ENCODE measurements at regions not wholly inside any gene's neighbourhood (a gene's known extent, or its start where the extent isn't known, plus 50 kb on each side); places are given as distances from the start of the nearest gene placed in this dataset.
"Not testable (repeated sequence)": the region's sequence is repeated elsewhere in the genome, so short reads cannot be mapped to it uniquely, and the experiment has no call there.

- H3K27me3 ChIP-seq (ENCODE audit: control insufficient read depth in 2 of 2, insufficient read depth in 2 of 2, low read length in 2 of 2), result no peaks in the 10 kb centered on the region
Observed at GRCh38 chr5:85340790-85341189, 956.1 kb upstream of the EDIL3 start.

GRCh38 chr5:85345818-85346217, 961.1 kb upstream of the EDIL3 start:
- no peaks in the 10 kb centered on the region for H3K27me3 ChIP-seq (ENCODE audit: control insufficient read depth in 2 of 2, insufficient read depth in 2 of 2, low read length in 2 of 2)
- no peaks in the 10 kb centered on the region for H3K4me1 ChIP-seq (ENCODE audit: control insufficient read depth in 2 of 2, insufficient read depth in 2 of 2, low read length in 2 of 2)
- H3K9ac ChIP-seq (ENCODE audit: low read depth in 1 of 2, low read length in 2 of 2), result no peak overlapping the region
- no peak overlapping the region for H3K27ac ChIP-seq (ENCODE audit: low read depth in 2 of 2, low read length in 2 of 2)
- no peaks in the 10 kb centered on the region for H3K36me3 ChIP-seq (ENCODE audit: control insufficient read depth in 2 of 2, insufficient read depth in 2 of 2, low read length in 2 of 2)
- no peaks in the 10 kb centered on the region for H3K9me3 ChIP-seq (ENCODE audit: control insufficient read depth in 2 of 2, low read length in 2 of 2)
- no peak overlapping the region for H3K4me3 ChIP-seq (ENCODE audit: low read length in 2 of 2)

More at GRCh38 chr5:85340790-85341189, 956.1 kb upstream of the EDIL3 start:
- Histone ChIP-seq H3K9ac (ENCODE audit: low read depth in 1 of 2, low read length in 2 of 2) (no peak overlapping the region), H3K27ac (ENCODE audit: low read depth in 2 of 2, low read length in 2 of 2) (no peak overlapping the region), H3K9me3 (ENCODE audit: control insufficient read depth in 2 of 2, low read length in 2 of 2) (no peaks in the 10 kb centered on the region), H3K4me3 (ENCODE audit: low read length in 2 of 2) (no peak overlapping the region), H3K4me1 (ENCODE audit: control insufficient read depth in 2 of 2, insufficient read depth in 2 of 2, low read length in 2 of 2) (no peaks in the 10 kb centered on the region), H3K36me3 (ENCODE audit: control insufficient read depth in 2 of 2, insufficient read depth in 2 of 2, low read length in 2 of 2) (no peaks in the 10 kb centered on the region)

- Histone ChIP-seq H3K27ac (ENCODE audit: low read depth in 2 of 2, low read length in 2 of 2) (no peak overlapping the region), H3K9me3 (ENCODE audit: control insufficient read depth in 2 of 2, low read length in 2 of 2) (no peaks in the 10 kb centered on the region), H3K36me3 (ENCODE audit: control insufficient read depth in 2 of 2, insufficient read depth in 2 of 2, low read length in 2 of 2) (no peaks in the 10 kb centered on the region), H3K27me3 (ENCODE audit: control insufficient read depth in 2 of 2, insufficient read depth in 2 of 2, low read length in 2 of 2) (no peaks in the 10 kb centered on the region), H3K9ac (ENCODE audit: low read depth in 1 of 2, low read length in 2 of 2) (no peak overlapping the region), H3K4me1 (ENCODE audit: control insufficient read depth in 2 of 2, insufficient read depth in 2 of 2, low read length in 2 of 2) (no peaks in the 10 kb centered on the region), H3K4me3 (ENCODE audit: low read length in 2 of 2) (no peak overlapping the region)
Observed at GRCh38 chr5:85357309-85357708, 972.6 kb upstream of the EDIL3 start.

DNA sequence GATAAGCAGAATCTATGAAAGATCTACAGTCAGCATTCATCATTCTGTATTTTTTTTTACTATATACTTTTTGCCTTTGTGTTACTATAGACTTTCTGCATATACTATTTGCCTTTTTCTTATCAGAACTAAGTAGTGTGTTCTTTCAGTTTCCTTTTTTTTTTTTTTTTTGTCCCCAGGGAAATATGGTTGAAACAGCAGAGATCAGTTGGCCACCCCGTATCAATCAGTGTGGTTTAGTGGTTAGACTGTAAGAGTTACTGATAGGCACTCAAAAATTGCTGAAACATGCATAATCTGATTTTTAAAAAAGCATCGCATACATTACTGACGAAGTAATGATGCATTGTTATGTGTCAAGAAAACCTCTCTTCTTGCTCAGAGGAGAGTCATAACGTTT, 990.8 kb upstream of the EDIL3 start:
- no peaks in the 10 kb centered on the region for H3K27me3 ChIP-seq (ENCODE audit: control insufficient read depth in 2 of 2, insufficient read depth in 2 of 2, low read length in 2 of 2)
- no peak overlapping the region for H3K27ac ChIP-seq (ENCODE audit: low read depth in 2 of 2, low read length in 2 of 2)
- no peak overlapping the region for H3K4me3 ChIP-seq (ENCODE audit: low read length in 2 of 2)

DNA sequence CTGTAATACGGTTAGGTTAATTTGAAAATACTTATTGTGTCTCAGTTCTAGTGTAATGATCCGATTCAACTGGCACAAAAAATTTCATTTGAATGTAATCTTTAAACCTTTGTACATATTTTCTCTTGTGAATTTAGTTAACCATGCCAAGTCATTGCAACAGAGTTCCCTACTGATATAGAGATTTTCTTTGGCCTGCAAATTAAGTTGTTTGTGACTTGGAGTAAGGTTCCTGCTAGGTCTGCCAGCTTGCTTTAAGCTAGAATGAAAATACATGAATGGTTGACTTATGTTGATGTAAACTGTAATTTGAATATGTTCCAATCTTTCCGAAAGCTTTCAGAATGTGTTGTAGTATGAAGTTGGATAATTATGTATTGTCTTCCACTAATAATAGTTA, 1004.1 kb upstream of the EDIL3 start:
- no peak overlapping the region for H3K4me3 ChIP-seq (ENCODE audit: low read length in 2 of 2)
- no peaks in the 10 kb centered on the region for H3K36me3 ChIP-seq (ENCODE audit: control insufficient read depth in 2 of 2, insufficient read depth in 2 of 2, low read length in 2 of 2)
- no peaks in the 10 kb centered on the region for H3K27me3 ChIP-seq (ENCODE audit: control insufficient read depth in 2 of 2, insufficient read depth in 2 of 2, low read length in 2 of 2)
- H3K9ac ChIP-seq (ENCODE audit: low read depth in 1 of 2, low read length in 2 of 2), result no peak overlapping the region
- H3K9me3 ChIP-seq (ENCODE audit: control insufficient read depth in 2 of 2, low read length in 2 of 2), result no peaks in the 10 kb centered on the region
- H3K27ac ChIP-seq (ENCODE audit: low read depth in 2 of 2, low read length in 2 of 2), result no peak overlapping the region
- H3K4me1 ChIP-seq (ENCODE audit: control insufficient read depth in 2 of 2, insufficient read depth in 2 of 2, low read length in 2 of 2), result no peaks in the 10 kb centered on the region

More for the DNA sequence above, 990.8 kb upstream of the EDIL3 start:
- no peaks in the 10 kb centered on the region for H3K4me1 ChIP-seq (ENCODE audit: control insufficient read depth in 2 of 2, insufficient read depth in 2 of 2, low read length in 2 of 2)
- H3K36me3 ChIP-seq (ENCODE audit: control insufficient read depth in 2 of 2, insufficient read depth in 2 of 2, low read length in 2 of 2), result no peaks in the 10 kb centered on the region
- H3K9ac ChIP-seq (ENCODE audit: low read depth in 1 of 2, low read length in 2 of 2), result no peak overlapping the region
- no peaks in the 10 kb centered on the region for H3K9me3 ChIP-seq (ENCODE audit: control insufficient read depth in 2 of 2, low read length in 2 of 2)

GRCh38 chr5:85392309-85392708, 1007.6 kb upstream of the EDIL3 start:
- H3K27ac ChIP-seq (ENCODE audit: low read depth in 2 of 2, low read length in 2 of 2); H3K4me3 ChIP-seq (ENCODE audit: low read length in 2 of 2); H3K36me3 ChIP-seq (ENCODE audit: control insufficient read depth in 2 of 2, insufficient read depth in 2 of 2, low read length in 2 of 2); H3K9me3 ChIP-seq (ENCODE audit: control insufficient read depth in 2 of 2, low read length in 2 of 2); H3K27me3 ChIP-seq (ENCODE audit: control insufficient read depth in 2 of 2, insufficient read depth in 2 of 2, low read length in 2 of 2); H3K4me1 ChIP-seq (ENCODE audit: control insufficient read depth in 2 of 2, insufficient read depth in 2 of 2, low read length in 2 of 2); H3K9ac ChIP-seq (ENCODE audit: low read depth in 1 of 2, low read length in 2 of 2): not testable (repeated sequence)

DNA sequence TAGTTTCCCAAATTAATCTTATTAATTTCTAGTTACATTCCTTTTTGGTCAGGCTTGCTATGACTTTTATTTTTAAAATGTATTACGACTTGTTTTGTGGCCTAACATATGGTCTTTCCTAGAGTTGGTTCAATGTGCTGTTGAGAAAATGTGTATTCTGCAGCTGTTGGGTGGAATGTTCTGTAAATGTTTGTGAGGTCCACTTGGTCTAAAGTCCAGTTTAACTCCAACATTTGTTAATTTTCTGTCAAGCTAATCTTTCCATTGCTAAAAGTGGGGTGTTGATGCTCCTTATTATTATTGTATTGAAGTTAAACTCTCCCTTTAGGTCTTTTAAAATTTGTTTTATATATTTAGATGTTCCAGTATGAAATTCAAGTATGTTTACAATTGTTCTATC, 1010.8 kb upstream of the EDIL3 start:
- no peaks in the 10 kb centered on the region for H3K4me1 ChIP-seq (ENCODE audit: control insufficient read depth in 2 of 2, insufficient read depth in 2 of 2, low read length in 2 of 2)
- no peak overlapping the region for H3K9ac ChIP-seq (ENCODE audit: low read depth in 1 of 2, low read length in 2 of 2)
- H3K36me3 ChIP-seq (ENCODE audit: control insufficient read depth in 2 of 2, insufficient read depth in 2 of 2, low read length in 2 of 2), result no peaks in the 10 kb centered on the region
- no peak overlapping the region for H3K4me3 ChIP-seq (ENCODE audit: low read length in 2 of 2)
- no peak overlapping the region for H3K27ac ChIP-seq (ENCODE audit: low read depth in 2 of 2, low read length in 2 of 2)
- H3K9me3 ChIP-seq (ENCODE audit: control insufficient read depth in 2 of 2, low read length in 2 of 2), result no peaks in the 10 kb centered on the region
- H3K27me3 ChIP-seq (ENCODE audit: control insufficient read depth in 2 of 2, insufficient read depth in 2 of 2, low read length in 2 of 2), result no peaks in the 10 kb centered on the region

GRCh38 chr5:85397451-85397850, 1012.8 kb upstream of the EDIL3 start:
- no peaks in the 10 kb centered on the region for H3K36me3 ChIP-seq (ENCODE audit: control insufficient read depth in 2 of 2, insufficient read depth in 2 of 2, low read length in 2 of 2)
- H3K9ac ChIP-seq (ENCODE audit: low read depth in 1 of 2, low read length in 2 of 2), result no peak overlapping the region
- no peak overlapping the region for H3K27ac ChIP-seq (ENCODE audit: low read depth in 2 of 2, low read length in 2 of 2)
- H3K9me3 ChIP-seq (ENCODE audit: control insufficient read depth in 2 of 2, low read length in 2 of 2), result no peaks in the 10 kb centered on the region
- no peak overlapping the region for H3K4me3 ChIP-seq (ENCODE audit: low read length in 2 of 2)
- H3K27me3 ChIP-seq (ENCODE audit: control insufficient read depth in 2 of 2, insufficient read depth in 2 of 2, low read length in 2 of 2), result no peaks in the 10 kb centered on the region
- H3K4me1 ChIP-seq (ENCODE audit: control insufficient read depth in 2 of 2, insufficient read depth in 2 of 2, low read length in 2 of 2), result no peaks in the 10 kb centered on the region

DNA sequence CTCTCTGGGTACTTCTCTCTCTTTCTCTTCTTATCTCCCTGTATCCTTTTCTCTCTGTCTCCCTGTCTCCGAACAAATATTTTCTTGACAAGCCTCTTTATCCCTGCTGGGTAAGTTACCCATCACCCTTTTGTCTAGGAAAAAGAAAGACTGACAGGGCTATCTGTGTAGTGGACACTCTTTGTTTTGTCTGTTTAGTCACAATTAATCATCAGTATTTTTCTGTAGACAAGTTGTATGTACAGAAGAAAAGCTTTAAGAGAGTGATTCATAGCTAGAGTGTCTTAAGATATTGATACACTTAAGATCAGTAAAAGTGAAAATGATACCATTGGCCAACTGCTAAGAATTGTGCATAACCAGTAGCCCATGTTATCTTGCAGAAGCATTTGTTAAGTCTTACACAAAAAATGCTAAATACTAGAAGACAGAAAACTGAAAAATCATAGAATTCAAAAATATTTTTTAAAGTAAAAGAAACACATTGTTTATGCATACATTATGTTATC, 1043.8 kb upstream of the EDIL3 start:
- no peak overlapping the region for H3K27ac ChIP-seq (ENCODE audit: low read depth in 2 of 2, low read length in 2 of 2)

DNA sequence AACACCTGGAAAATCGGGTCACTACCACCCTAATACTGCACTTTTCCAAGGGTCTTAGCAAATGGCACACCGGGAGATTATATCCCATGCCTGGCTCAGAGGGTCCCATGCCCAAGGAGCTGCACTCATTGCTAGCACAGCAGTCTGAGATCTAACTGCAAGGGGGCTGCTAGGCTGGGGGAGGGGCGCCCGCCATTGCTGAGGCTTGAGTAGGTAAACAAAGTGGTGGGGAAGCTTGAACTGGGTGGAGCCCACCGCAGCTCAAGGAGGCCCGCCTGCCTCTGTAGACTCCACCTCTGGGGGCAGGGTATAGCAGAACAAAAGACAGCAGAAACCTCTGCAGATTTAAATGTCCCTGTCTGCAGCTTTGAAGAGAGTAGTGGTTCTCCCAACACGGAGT, 1047.0 kb upstream of the EDIL3 start:
- not testable (repeated sequence) for H3K9me3 ChIP-seq (ENCODE audit: control insufficient read depth in 2 of 2, low read length in 2 of 2); H3K27ac ChIP-seq (ENCODE audit: low read depth in 2 of 2, low read length in 2 of 2); H3K4me3 ChIP-seq (ENCODE audit: low read length in 2 of 2); H3K9ac ChIP-seq (ENCODE audit: low read depth in 1 of 2, low read length in 2 of 2); H3K27me3 ChIP-seq (ENCODE audit: control insufficient read depth in 2 of 2, insufficient read depth in 2 of 2, low read length in 2 of 2); H3K4me1 ChIP-seq (ENCODE audit: control insufficient read depth in 2 of 2, insufficient read depth in 2 of 2, low read length in 2 of 2); H3K36me3 ChIP-seq (ENCODE audit: control insufficient read depth in 2 of 2, insufficient read depth in 2 of 2, low read length in 2 of 2)

More for the DNA sequence above, 1043.8 kb upstream of the EDIL3 start:
- Histone ChIP-seq H3K4me3 (ENCODE audit: low read length in 2 of 2) (no peak overlapping the region), H3K36me3 (ENCODE audit: control insufficient read depth in 2 of 2, insufficient read depth in 2 of 2, low read length in 2 of 2) (no peaks in the 10 kb centered on the region), H3K9ac (ENCODE audit: low read depth in 1 of 2, low read length in 2 of 2) (no peak overlapping the region), H3K9me3 (ENCODE audit: control insufficient read depth in 2 of 2, low read length in 2 of 2) (no peaks in the 10 kb centered on the region), H3K27me3 (ENCODE audit: control insufficient read depth in 2 of 2, insufficient read depth in 2 of 2, low read length in 2 of 2) (no peaks in the 10 kb centered on the region), H3K4me1 (ENCODE audit: control insufficient read depth in 2 of 2, insufficient read depth in 2 of 2, low read length in 2 of 2) (no peaks in the 10 kb centered on the region)

DNA sequence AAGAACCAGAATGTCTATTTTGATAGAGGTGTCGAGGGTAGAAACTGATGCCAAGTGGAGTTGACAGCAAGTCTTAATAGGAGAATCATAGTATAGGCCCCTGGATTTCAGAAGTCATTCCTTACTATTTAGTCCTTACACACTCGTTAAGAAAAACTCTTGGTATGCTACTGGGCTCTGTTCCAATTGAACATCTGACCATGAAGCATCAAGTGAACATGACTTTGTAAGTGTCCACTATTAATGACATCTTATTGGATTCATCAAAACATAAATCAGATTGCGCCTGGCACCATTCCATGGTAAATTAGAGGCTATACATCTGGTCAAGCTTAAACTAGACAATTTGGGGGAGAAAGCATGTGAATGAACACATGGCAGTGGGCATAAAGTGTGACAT, 1056.5 kb upstream of the EDIL3 start:
- Histone ChIP-seq H3K36me3 (ENCODE audit: control insufficient read depth in 2 of 2, insufficient read depth in 2 of 2, low read length in 2 of 2) (no peaks in the 10 kb centered on the region), H3K9me3 (ENCODE audit: control insufficient read depth in 2 of 2, low read length in 2 of 2) (no peaks in the 10 kb centered on the region), H3K27me3 (ENCODE audit: control insufficient read depth in 2 of 2, insufficient read depth in 2 of 2, low read length in 2 of 2) (no peaks in the 10 kb centered on the region), H3K4me1 (ENCODE audit: control insufficient read depth in 2 of 2, insufficient read depth in 2 of 2, low read length in 2 of 2) (no peaks in the 10 kb centered on the region), H3K27ac (ENCODE audit: low read depth in 2 of 2, low read length in 2 of 2) (no peak overlapping the region), H3K4me3 (ENCODE audit: low read length in 2 of 2) (no peak overlapping the region), H3K9ac (ENCODE audit: low read depth in 1 of 2, low read length in 2 of 2) (no peak overlapping the region)
